NCI-H748 (cell line): ENCODE measurements at regions not wholly inside any gene's neighbourhood (a gene's known extent, or its start where the extent isn't known, plus 50 kb on each side); places are given as distances from the start of the nearest gene placed in this dataset.
"Not testable (repeated sequence)": the region's sequence is repeated elsewhere in the genome, so short reads cannot be mapped to it uniquely, and the experiment has no call there.

Experiments used
- DNase-seq: peaks from one replicate; lab custom pipeline; 2025; ENCODE audit not compliant: unreplicated experiment; lab: John Stamatoyannopoulos, UW

- no peak for DNase-seq
Measured at GRCh38 chr10:117458571-117458970, 83.3 kb upstream of the PDZD8 start.

- DNase-seq: no peak
Measured at GRCh38 chr10:117457932-117458331, 82.7 kb upstream of the PDZD8 start.

GRCh38 chr10:117457071-117457810 lies 82.0 kb upstream of the PDZD8 start:
- no peak for DNase-seq

GRCh38 chr10:117455346-117455745 lies 80.1 kb upstream of the PDZD8 start:
- no peak for DNase-seq

GRCh38 chr10:117454502-117454901 lies 79.3 kb upstream of the PDZD8 start:
- DNase-seq: no peak

- not testable (repeated sequence) for DNase-seq
Measured at GRCh38 chr10:117453484-117453883, 78.2 kb upstream of the PDZD8 start.

GRCh38 chr10:117450940-117451339 lies 75.7 kb upstream of the PDZD8 start:
- DNase-seq: no peak

- DNase-seq: no peak
Measured at GRCh38 chr10:117449636-117450035, 74.4 kb upstream of the PDZD8 start.

- no peak for DNase-seq
Measured at GRCh38 chr10:117448802-117449201, 73.6 kb upstream of the PDZD8 start.

GRCh38 chr10:117445992-117446391 lies 70.8 kb upstream of the PDZD8 start:
- no peak for DNase-seq

GRCh38 chr10:117444497-117445040 lies 69.3 kb upstream of the PDZD8 start:
- no peak for DNase-seq

- DNase-seq: no peak
Measured at GRCh38 chr10:117443686-117444041, 68.4 kb upstream of the PDZD8 start.

- DNase-seq: peak; percentile 84
Measured at GRCh38 chr10:117442944-117443685, 67.9 kb upstream of the PDZD8 start.

- peak; percentile 22 for DNase-seq
Measured at GRCh38 chr10:117442521-117442920, 67.3 kb upstream of the PDZD8 start.

- DNase-seq: no peak
Measured at GRCh38 chr10:117441812-117442443, 66.7 kb upstream of the PDZD8 start.

GRCh38 chr10:117441361-117441760 lies 66.1 kb upstream of the PDZD8 start:
- DNase-seq: no peak

GRCh38 chr10:117439243-117439912 lies 64.1 kb upstream of the PDZD8 start:
- no peak for DNase-seq

- no peak for DNase-seq
Measured at GRCh38 chr10:117432866-117433265, 57.6 kb upstream of the PDZD8 start.

- peak; percentile 29 for DNase-seq
Measured at GRCh38 chr10:117431160-117431559, 55.9 kb upstream of the PDZD8 start.

GRCh38 chr10:117430535-117430934 lies 55.3 kb upstream of the PDZD8 start:
- DNase-seq: not testable (repeated sequence)

- DNase-seq: no peak
Measured at GRCh38 chr10:117429643-117430265, 54.5 kb upstream of the PDZD8 start.
